ENCODE measurements at regions not wholly inside any gene's neighbourhood (a gene's known extent, or its start where the extent isn't known, plus 50 kb on each side); places are given as distances from the start of the nearest gene placed in this dataset.
"Not testable (repeated sequence)": the region's sequence is repeated elsewhere in the genome, so short reads cannot be mapped to it uniquely, and the experiment has no call there.

DNA sequence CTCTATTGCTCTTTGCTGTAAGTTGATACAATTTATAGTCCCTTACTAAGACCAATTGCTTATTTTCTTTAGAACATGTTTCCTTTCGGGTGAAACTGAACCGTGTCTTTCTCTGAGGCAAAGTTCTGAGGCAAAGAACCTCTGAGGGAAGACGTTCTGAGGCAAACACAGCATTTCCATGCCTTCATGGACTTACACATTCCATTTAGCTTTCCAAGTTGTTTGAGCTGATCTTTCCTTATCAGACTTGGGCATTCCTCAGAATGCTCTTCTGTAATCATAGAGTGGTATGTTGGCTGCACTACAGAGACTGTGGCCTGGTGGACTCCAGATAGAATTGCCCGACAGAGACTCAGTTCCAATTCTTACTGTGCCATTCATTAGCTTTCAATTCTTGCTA lies 579.1 kb downstream of the KCTD12 start:
- H3K4me1 Mint-ChIP-seq (ENCODE audit: low read depth) = peaks cover 10% of the 10 kb centered on the region
- TF ChIP-seq, protein P1, sequence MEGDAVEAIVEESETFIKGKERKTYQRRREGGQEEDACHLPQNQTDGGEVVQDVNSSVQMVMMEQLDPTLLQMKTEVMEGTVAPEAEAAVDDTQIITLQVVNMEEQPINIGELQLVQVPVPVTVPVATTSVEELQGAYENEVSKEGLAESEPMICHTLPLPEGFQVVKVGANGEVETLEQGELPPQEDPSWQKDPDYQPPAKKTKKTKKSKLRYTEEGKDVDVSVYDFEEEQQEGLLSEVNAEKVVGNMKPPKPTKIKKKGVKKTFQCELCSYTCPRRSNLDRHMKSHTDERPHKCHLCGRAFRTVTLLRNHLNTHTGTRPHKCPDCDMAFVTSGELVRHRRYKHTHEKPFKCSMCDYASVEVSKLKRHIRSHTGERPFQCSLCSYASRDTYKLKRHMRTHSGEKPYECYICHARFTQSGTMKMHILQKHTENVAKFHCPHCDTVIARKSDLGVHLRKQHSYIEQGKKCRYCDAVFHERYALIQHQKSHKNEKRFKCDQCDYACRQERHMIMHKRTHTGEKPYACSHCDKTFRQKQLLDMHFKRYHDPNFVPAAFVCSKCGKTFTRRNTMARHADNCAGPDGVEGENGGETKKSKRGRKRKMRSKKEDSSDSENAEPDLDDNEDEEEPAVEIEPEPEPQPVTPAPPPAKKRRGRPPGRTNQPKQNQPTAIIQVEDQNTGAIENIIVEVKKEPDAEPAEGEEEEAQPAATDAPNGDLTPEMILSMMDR (IDR thresholded peaks at IDR 0.05; ENCODE audit: unreplicated experiment) = no peak
- DNase-seq (ENCODE audit: low spot score, unreplicated experiment) = no peak
- no peak overlapping the region for H3K4me3 Mint-ChIP-seq (ENCODE audit: low read depth)
- no peak overlapping the region for H3K27ac Mint-ChIP-seq
- H3K9me3 Mint-ChIP-seq (ENCODE audit: low read depth) = no peaks in the 10 kb centered on the region
- H3K27me3 Mint-ChIP-seq = no peaks in the 10 kb centered on the region
- H3K36me3 Mint-ChIP-seq (ENCODE audit: insufficient read depth) = no peaks in the 10 kb centered on the region

DNA sequence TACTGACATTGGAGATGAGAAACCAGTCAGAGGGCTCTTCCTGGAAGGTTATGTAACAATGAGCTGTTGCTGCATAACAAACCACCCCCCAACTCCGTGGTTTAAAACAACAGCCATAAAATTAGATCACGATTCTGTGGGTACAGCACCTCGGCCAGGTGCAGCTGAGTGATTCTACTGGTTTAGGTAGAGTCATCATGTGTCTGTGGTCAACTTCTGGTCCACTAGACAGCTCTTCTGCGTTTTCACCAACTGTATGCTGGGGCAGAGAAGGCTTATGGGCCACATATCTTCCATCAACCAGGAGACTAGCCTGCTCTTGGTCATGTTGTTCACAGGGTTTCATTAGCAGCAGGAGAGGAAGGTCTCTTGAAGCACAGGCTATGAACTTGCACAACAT lies 585.5 kb downstream of the KCTD12 start:
- Mint-ChIP-seq H3K36me3 (ENCODE audit: insufficient read depth) (no peaks in the 10 kb centered on the region), H3K27me3 (no peaks in the 10 kb centered on the region), H3K4me1 (ENCODE audit: low read depth) (no peaks in the 10 kb centered on the region), H3K9me3 (ENCODE audit: low read depth) (peaks cover 3% of the 10 kb centered on the region), H3K27ac (no peak overlapping the region), H3K4me3 (ENCODE audit: low read depth) (no peak overlapping the region)
- TF ChIP-seq, protein P1 (IDR thresholded peaks at IDR 0.05; ENCODE audit: unreplicated experiment) = no peak
- DNase-seq (ENCODE audit: low spot score, unreplicated experiment) = no peak

DNA sequence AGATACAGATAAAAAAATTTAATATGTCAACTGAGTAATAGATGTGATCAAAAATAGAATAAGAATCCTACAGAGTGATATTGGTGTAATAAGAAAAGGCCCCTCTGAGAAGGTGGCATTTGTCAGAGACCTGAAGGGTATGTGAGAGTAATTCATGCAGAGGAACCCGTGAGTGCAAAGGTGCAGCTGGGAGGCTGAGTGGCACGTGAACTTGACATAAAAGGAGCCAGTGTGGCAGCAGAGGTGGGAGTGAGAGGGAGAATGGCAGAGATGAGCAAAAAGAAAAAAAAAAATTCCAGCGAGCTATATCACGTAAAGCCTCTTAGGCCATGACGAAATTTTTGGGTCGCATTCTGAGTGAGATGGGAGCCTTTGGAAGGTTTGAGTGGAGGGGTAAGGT lies 588.9 kb downstream of the KCTD12 start:
- no peak for DNase-seq (ENCODE audit: low spot score, unreplicated experiment)
- TF ChIP-seq, protein P1 (IDR thresholded peaks at IDR 0.05; ENCODE audit: unreplicated experiment) = no peak
- Mint-ChIP-seq H3K27ac (no peak overlapping the region), H3K27me3 (no peaks in the 10 kb centered on the region), H3K4me3 (ENCODE audit: low read depth) (no peak overlapping the region), H3K36me3 (ENCODE audit: insufficient read depth) (no peaks in the 10 kb centered on the region), H3K9me3 (ENCODE audit: low read depth) (peaks cover 7% of the 10 kb centered on the region), H3K4me1 (ENCODE audit: low read depth) (no peaks in the 10 kb centered on the region)

DNA sequence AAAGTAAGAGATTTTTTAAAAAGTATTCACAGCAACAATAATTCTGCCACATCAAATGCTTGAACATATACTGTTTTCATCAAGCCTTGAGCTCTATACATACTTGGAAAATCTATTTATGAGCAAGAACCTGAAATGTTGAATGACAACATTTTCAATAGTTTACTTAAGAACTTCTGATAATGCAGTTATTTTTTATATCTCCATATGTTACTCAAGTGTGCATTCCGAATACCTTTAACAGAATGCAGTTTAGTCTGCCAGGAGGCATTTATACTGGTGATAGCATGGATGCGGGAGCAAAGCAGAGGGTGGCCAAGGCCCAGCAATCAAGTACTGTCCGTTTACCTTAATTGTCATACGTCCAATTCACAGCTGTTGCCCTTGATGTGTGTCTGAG lies 589.5 kb downstream of the KCTD12 start:
- Mint-ChIP-seq H3K27me3 (no peaks in the 10 kb centered on the region), H3K4me3 (ENCODE audit: low read depth) (no peak overlapping the region), H3K36me3 (ENCODE audit: insufficient read depth) (no peaks in the 10 kb centered on the region), H3K4me1 (ENCODE audit: low read depth) (no peaks in the 10 kb centered on the region), H3K27ac (no peak overlapping the region), H3K9me3 (ENCODE audit: low read depth) (peaks cover 7% of the 10 kb centered on the region)
- no peak for DNase-seq (ENCODE audit: low spot score, unreplicated experiment)
- TF ChIP-seq, protein P1 (IDR thresholded peaks at IDR 0.05; ENCODE audit: unreplicated experiment) = no peak

DNA sequence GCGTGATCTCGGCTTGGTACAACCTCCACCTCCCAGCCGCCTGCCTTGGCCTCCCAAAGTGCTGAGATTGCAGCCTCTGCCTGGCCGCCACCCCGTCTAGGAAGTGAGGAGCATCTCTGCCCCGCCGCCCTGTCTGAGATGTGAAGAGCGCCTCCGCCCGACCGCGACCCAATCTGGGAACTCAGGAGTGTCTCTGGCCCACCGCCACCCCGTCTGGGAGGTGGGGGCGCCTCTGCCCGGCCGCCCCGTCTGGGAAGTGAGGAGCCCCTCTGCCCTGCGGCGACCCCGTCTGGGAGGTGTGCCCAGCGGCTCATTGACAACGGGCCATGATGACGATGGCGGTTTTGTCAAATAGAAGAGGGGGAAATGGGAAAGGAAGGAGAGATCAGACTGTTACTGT lies 591.2 kb downstream of the KCTD12 start:
- H3K4me3 Mint-ChIP-seq (ENCODE audit: low read depth); H3K4me1 Mint-ChIP-seq (ENCODE audit: low read depth); H3K27ac Mint-ChIP-seq; H3K9me3 Mint-ChIP-seq (ENCODE audit: low read depth); H3K27me3 Mint-ChIP-seq; H3K36me3 Mint-ChIP-seq (ENCODE audit: insufficient read depth); DNase-seq (ENCODE audit: low spot score, unreplicated experiment): not testable (repeated sequence)

DNA sequence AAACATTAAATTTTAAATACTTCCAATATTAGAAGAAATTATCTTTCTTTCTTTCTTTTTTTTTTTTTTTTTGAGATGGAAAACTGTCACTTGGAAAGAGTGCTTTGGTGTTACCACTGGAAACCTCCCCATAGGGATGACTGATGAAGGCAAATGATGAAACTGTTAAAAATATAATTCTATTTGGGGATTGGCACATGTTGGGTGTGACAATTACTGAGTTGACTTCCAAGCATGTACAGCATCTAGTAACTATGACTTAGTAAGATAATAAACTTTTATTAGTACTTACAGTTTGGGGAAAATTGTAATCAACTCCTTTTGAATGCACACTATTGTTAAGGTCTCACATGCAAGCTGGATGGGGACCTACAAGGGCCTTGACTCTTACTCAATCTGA lies 592.5 kb downstream of the KCTD12 start:
- TF ChIP-seq, protein P1 (IDR thresholded peaks at IDR 0.05; ENCODE audit: unreplicated experiment) = no peak

More for the DNA sequence above, 592.5 kb downstream of the KCTD12 start:
- Mint-ChIP-seq H3K27me3 (no peaks in the 10 kb centered on the region), H3K4me3 (ENCODE audit: low read depth) (no peak overlapping the region), H3K9me3 (ENCODE audit: low read depth) (peaks cover 4% of the 10 kb centered on the region), H3K4me1 (ENCODE audit: low read depth) (no peaks in the 10 kb centered on the region), H3K36me3 (ENCODE audit: insufficient read depth) (no peaks in the 10 kb centered on the region), H3K27ac (no peak overlapping the region)
- DNase-seq (ENCODE audit: low spot score, unreplicated experiment) = no peak
